ENCODE measurements at regions not wholly inside any gene's neighbourhood (a gene's known extent, or its start where the extent isn't known, plus 50 kb on each side); places are given as distances from the start of the nearest gene placed in this dataset.

- DNase-seq, result peak in 57 of 58 donors; percentile 13 to 98 (median 71)
Observed at GRCh38 chr5:81856948-81857928, 106.3 kb upstream of the SSBP2 start.

- DNase-seq, result no peak
Observed at GRCh38 chr5:81855591-81855990, 104.7 kb upstream of the SSBP2 start.

GRCh38 chr5:81854915-81855314 lies 104.0 kb upstream of the SSBP2 start:
- no peak for DNase-seq

GRCh38 chr5:81854485-81854884 lies 103.6 kb upstream of the SSBP2 start:
- no peak for DNase-seq

GRCh38 chr5:81853030-81853357 lies 102.1 kb upstream of the SSBP2 start:
- peak in 1 of 58 donors; percentile 46 for DNase-seq

GRCh38 chr5:81852291-81853029 lies 101.6 kb upstream of the SSBP2 start:
- DNase-seq, result peak in 17 of 58 donors; percentile 9 to 63 (median 25)

GRCh38 chr5:81851481-81852178 lies 100.7 kb upstream of the SSBP2 start:
- DNase-seq, result peak; percentile 77 to 98 (median 94)

- DNase-seq, result peak in 1 of 58 donors; percentile 4
Observed at GRCh38 chr5:81850501-81851357, 99.8 kb upstream of the SSBP2 start.

- peak in 9 of 58 donors; percentile 5 to 31 (median 16) for DNase-seq
Observed at GRCh38 chr5:81849770-81850367, 99.0 kb upstream of the SSBP2 start.

GRCh38 chr5:81848362-81848880 lies 97.5 kb upstream of the SSBP2 start:
- peak in 10 of 58 donors; percentile 8 to 47 (median 20) for DNase-seq

GRCh38 chr5:81846301-81846700 lies 95.4 kb upstream of the SSBP2 start:
- no peak for DNase-seq

- no peak for DNase-seq
Observed at GRCh38 chr5:81843845-81844244, 92.9 kb upstream of the SSBP2 start.

GRCh38 chr5:81842795-81843398 lies 92.0 kb upstream of the SSBP2 start:
- no peak for DNase-seq

GRCh38 chr5:81839034-81839433 lies 88.1 kb upstream of the SSBP2 start:
- no peak for DNase-seq

- peak in 3 of 58 donors; percentile 5 to 27 (median 5) for DNase-seq
Observed at GRCh38 chr5:81838307-81838906, 87.5 kb upstream of the SSBP2 start.

GRCh38 chr5:81837667-81838306 lies 86.9 kb upstream of the SSBP2 start:
- no peak for DNase-seq

- DNase-seq, result no peak
Observed at GRCh38 chr5:81835814-81836367, 85.0 kb upstream of the SSBP2 start.

- no peak for DNase-seq
Observed at GRCh38 chr5:81834021-81834660, 83.2 kb upstream of the SSBP2 start.

Data from anterior cingulate cortex (tissue), 58 donors.